ENCODE measurements at regions not wholly inside any gene's neighbourhood (a gene's known extent, or its start where the extent isn't known, plus 50 kb on each side); places are given as distances from the start of the nearest gene placed in this dataset.

DNA sequence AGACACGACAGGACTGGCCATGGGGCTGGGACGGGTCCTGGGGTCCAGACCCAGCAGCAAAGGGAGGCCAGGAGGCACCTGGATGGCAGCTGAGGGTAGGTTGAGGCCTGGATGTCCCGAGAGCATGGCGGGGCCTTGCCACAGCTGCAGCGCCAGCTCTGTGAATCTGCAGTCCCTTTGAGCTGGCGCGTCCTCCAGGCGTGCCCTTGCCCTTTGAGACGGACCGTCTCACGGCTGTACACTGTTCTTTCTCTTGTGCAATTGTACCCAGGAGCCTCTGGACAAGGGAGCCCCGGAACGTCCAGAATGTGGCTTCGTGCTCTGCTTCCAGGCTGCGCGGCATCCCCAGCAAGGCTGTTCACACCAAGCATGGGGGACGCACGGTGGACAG is 69.5 kb upstream of the CIBAR2 start (continued):
- TF ChIP-seq ZNF264 (CRISPR knock-in tag; IDR thresholded peaks at IDR 0.05): no peak
- TF ChIP-seq ZNF780A (CRISPR knock-in tag; IDR thresholded peaks at IDR 0.05): no peak
- TF ChIP-seq AKAP8 (CRISPR knock-in tag; IDR thresholded peaks at IDR 0.05): no peak
- TF ChIP-seq FOXK1 (CRISPR knock-in tag; IDR thresholded peaks at IDR 0.05; ENCODE audit: borderline replicate concordance, low read depth): no peak
- no peak for TF ChIP-seq NR0B2 (CRISPR knock-in tag; IDR thresholded peaks at IDR 0.05)
- TF ChIP-seq, protein P1, sequence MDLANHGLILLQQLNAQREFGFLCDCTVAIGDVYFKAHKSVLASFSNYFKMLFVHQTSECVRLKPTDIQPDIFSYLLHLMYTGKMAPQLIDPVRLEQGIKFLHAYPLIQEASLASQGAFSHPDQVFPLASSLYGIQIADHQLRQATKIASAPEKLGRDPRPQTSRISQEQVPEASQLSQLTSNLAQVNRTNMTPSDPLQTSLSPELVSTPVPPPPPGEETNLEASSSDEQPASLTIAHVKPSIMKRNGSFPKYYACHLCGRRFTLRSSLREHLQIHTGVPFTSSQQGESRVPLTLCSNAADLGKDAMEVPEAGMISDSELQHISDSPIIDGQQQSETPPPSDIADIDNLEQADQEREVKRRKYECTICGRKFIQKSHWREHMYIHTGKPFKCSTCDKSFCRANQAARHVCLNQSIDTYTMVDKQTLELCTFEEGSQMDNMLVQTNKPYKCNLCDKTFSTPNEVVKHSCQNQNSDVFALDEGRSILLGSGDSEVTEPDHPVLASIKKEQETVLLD (CRISPR knock-in tag; IDR thresholded peaks at IDR 0.05; ENCODE audit: low read depth): no peak
- no peak for TF ChIP-seq ZNF441 (CRISPR knock-in tag; IDR thresholded peaks at IDR 0.05; ENCODE audit: borderline replicate concordance)
- TF ChIP-seq ARID2 (CRISPR knock-in tag; IDR thresholded peaks at IDR 0.05; ENCODE audit: borderline replicate concordance): no peak
- no peak for TF ChIP-seq ZNF747 (CRISPR knock-in tag; IDR thresholded peaks at IDR 0.05; ENCODE audit: borderline replicate concordance)
- TF ChIP-seq ZSCAN20 (CRISPR knock-in tag; IDR thresholded peaks at IDR 0.05; ENCODE audit: borderline replicate concordance): no peak
- TF ChIP-seq XRCC5 (optimal IDR thresholded peaks at IDR 0.05; ENCODE audit: low read length): peak; percentile 18
- TF ChIP-seq HHEX (CRISPR knock-in tag; IDR thresholded peaks at IDR 0.05): no peak
- 0 out of 2 replicates have a peak, but pooled peaks have one; percentile 18 for TF ChIP-seq BRD4 (CRISPR knock-in tag; IDR thresholded peaks at IDR 0.05)
- TF ChIP-seq CBX1 (IDR thresholded peaks at IDR 0.05; ENCODE audit: low read depth): no peak
- TF ChIP-seq, protein P2, sequence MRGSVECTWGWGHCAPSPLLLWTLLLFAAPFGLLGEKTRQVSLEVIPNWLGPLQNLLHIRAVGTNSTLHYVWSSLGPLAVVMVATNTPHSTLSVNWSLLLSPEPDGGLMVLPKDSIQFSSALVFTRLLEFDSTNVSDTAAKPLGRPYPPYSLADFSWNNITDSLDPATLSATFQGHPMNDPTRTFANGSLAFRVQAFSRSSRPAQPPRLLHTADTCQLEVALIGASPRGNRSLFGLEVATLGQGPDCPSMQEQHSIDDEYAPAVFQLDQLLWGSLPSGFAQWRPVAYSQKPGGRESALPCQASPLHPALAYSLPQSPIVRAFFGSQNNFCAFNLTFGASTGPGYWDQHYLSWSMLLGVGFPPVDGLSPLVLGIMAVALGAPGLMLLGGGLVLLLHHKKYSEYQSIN (CRISPR knock-in tag; IDR thresholded peaks at IDR 0.05; ENCODE audit: borderline replicate concordance): no peak
- TF ChIP-seq HMGXB4 (CRISPR knock-in tag; IDR thresholded peaks at IDR 0.05; ENCODE audit: borderline replicate concordance in 1 of 2, low read depth in 1 of 2): peak in 1 of 2 experiments; percentile 33; a peak in 1 of 4 replicates
- TF ChIP-seq, protein P3, sequence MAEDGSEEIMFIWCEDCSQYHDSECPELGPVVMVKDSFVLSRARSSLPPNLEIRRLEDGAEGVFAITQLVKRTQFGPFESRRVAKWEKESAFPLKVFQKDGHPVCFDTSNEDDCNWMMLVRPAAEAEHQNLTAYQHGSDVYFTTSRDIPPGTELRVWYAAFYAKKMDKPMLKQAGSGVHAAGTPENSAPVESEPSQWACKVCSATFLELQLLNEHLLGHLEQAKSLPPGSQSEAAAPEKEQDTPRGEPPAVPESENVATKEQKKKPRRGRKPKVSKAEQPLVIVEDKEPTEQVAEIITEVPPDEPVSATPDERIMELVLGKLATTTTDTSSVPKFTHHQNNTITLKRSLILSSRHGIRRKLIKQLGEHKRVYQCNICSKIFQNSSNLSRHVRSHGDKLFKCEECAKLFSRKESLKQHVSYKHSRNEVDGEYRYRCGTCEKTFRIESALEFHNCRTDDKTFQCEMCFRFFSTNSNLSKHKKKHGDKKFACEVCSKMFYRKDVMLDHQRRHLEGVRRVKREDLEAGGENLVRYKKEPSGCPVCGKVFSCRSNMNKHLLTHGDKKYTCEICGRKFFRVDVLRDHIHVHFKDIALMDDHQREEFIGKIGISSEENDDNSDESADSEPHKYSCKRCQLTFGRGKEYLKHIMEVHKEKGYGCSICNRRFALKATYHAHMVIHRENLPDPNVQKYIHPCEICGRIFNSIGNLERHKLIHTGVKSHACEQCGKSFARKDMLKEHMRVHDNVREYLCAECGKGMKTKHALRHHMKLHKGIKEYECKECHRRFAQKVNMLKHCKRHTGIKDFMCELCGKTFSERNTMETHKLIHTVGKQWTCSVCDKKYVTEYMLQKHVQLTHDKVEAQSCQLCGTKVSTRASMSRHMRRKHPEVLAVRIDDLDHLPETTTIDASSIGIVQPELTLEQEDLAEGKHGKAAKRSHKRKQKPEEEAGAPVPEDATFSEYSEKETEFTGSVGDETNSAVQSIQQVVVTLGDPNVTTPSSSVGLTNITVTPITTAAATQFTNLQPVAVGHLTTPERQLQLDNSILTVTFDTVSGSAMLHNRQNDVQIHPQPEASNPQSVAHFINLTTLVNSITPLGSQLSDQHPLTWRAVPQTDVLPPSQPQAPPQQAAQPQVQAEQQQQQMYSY (CRISPR knock-in tag; IDR thresholded peaks at IDR 0.05): no peak
- TF ChIP-seq HDAC1 (CRISPR knock-in tag; IDR thresholded peaks at IDR 0.05): peak; percentile 51
- no peak for TF ChIP-seq FOXA1 (IDR thresholded peaks at IDR 0.05)
- TF ChIP-seq FOXA1 (CRISPR knock-in tag; IDR thresholded peaks at IDR 0.05): 0 out of 2 replicates have a peak, but pooled peaks have one; percentile 15
- no peak for TF ChIP-seq AGO1 (IDR thresholded peaks at IDR 0.05; ENCODE audit: low read depth, low read length, poor library complexity, severe bottlenecking)
- TF ChIP-seq FLYWCH1 (CRISPR knock-in tag; IDR thresholded peaks at IDR 0.05): no peak
- TF ChIP-seq MTA1 (CRISPR knock-in tag; IDR thresholded peaks at IDR 0.05; ENCODE audit: borderline replicate concordance): peak; percentile 62; the same call in 1 of the 2 replicates
